SK-N-SH (cell line): ENCODE measurements at regions not wholly inside any gene's neighbourhood (a gene's known extent, or its start where the extent isn't known, plus 50 kb on each side); places are given as distances from the start of the nearest gene placed in this dataset.

Experiments
- CTCF ChIA-PET: fragments of 300-600, 350-600 bp; formaldehyde crosslinking; extraction: SDS; loops from one replicate; lab custom pipeline; 2021; lab: Yijun Ruan, JAX
- POLR2A ChIA-PET: fragments of 350-600 bp; sonication (Branson Sonifier 250); formaldehyde crosslinking; extraction: SDS; loops from one replicate; lab custom pipeline; 2020; ENCODE audit warnings: antibody characterized with exemption, inconsistent platforms; lab: Yijun Ruan, JAX
- DNase-seq: peaks from one replicate; pipeline ENCODE4 v3.0.0; 2012
- H2AFZ ChIP-seq: fragments of 200-600 bp; sonication (generic); 2 replicates; pipeline ENCODE4 v1.8.1; 2016; ENCODE audit warnings: antibody characterized with exemption, mild to moderate bottlenecking, low read depth
- H3F3A ChIP-seq: fragments of 200-600 bp; sonication (generic); replicated peaks from 2 replicates; pipeline ENCODE3; 2016; ENCODE audit warnings: antibody characterized with exemption, mild to moderate bottlenecking; ENCODE audit not compliant: insufficient read depth
- H3K27ac ChIP-seq, 2 experiments: fragments of 200-500 bp in 1 of 2; fragments of 200-600 bp in 1 of 2; sonication (Bioruptor generic) in 1 of 2; sonication (generic), shearing (Covaris generic) in 1 of 2; 2 replicates each; pipeline versions ENCODE4 v1.5.1 to v1.6.1; 2014 to 2016; ENCODE audit warnings: low read depth in 2 of 2, inconsistent platforms in 1 of 2, low read length in 1 of 2, mild to moderate bottlenecking in 1 of 2, mixed read lengths in 1 of 2
- H3K27me3 ChIP-seq: fragments of 200-600 bp; sonication (generic), shearing (Covaris generic); 2 replicates; pipeline ENCODE4 v1.6.1; 2016; ENCODE audit warnings: mixed run types; ENCODE audit not compliant: insufficient read depth
- H3K36me3 ChIP-seq, 2 experiments: fragments of 200-500 bp in 1 of 2; fragments of 200-600 bp in 1 of 2; sonication (Bioruptor generic) in 1 of 2; sonication (generic) in 1 of 2; replicated peaks in 1 of 2; 2 replicates each; pipeline versions ENCODE3 to v1.5.1; 2014 to 2016; ENCODE audit warnings: low read length in 1 of 2, mild to moderate bottlenecking in 1 of 2; ENCODE audit not compliant: insufficient read depth in 2 of 2, control insufficient read depth in 1 of 2
- H3K4me1 ChIP-seq, 2 experiments: fragments of 200-500 bp in 1 of 2; fragments of 200-600 bp in 1 of 2; sonication (Bioruptor generic) in 1 of 2; sonication (generic), shearing (Covaris generic) in 1 of 2; 2 replicates each; pipeline versions ENCODE4 v1.5.1 to v1.6.1; 2014 to 2016; ENCODE audit warnings: low read depth in 1 of 2, low read length in 1 of 2, mixed run types in 1 of 2; ENCODE audit not compliant: insufficient read depth in 2 of 2, control insufficient read depth in 1 of 2
- H3K4me2 ChIP-seq: fragments of 200-600 bp; sonication (generic), shearing (Covaris generic); 2 replicates; pipeline ENCODE4 v1.6.1; 2017; ENCODE audit warnings: mixed run types
- H3K4me3 ChIP-seq, 2 experiments: fragments of 200-500 bp in 1 of 2; fragments of 200-600 bp in 1 of 2; sonication (Bioruptor generic) in 1 of 2; sonication (generic), shearing (Covaris generic) in 1 of 2; 2 replicates each; pipeline versions ENCODE4 v1.5.1 to v1.8.1; 2014 to 2016; ENCODE audit warnings: low read depth in 2 of 2, inconsistent platforms in 1 of 2, low read length in 1 of 2, mild to moderate bottlenecking in 1 of 2, mixed read lengths in 1 of 2, moderate library complexity in 1 of 2
- H3K79me2 ChIP-seq: fragments of 200-600 bp; sonication (generic); 2 replicates; pipeline ENCODE4 v1.8.1; 2017; ENCODE audit warnings: mild to moderate bottlenecking; ENCODE audit not compliant: insufficient read depth
- H3K9ac ChIP-seq: fragments of 200-600 bp; sonication (generic); 2 replicates; pipeline ENCODE4 v1.6.1; 2017; ENCODE audit warnings: mixed run types
- H3K9me2 ChIP-seq: fragments of 200-600 bp; sonication (generic); 2 replicates; pipeline ENCODE4 v1.6.1; 2017; ENCODE audit warnings: mixed run types
- H3K9me3 ChIP-seq: fragments of 200-600 bp; sonication (generic); 2 replicates; pipeline ENCODE4 v1.6.1; 2017; ENCODE audit warnings: mixed run types, mild to moderate bottlenecking, moderate library complexity
- H4K20me1 ChIP-seq: fragments of 200-600 bp; sonication (generic); 2 replicates; pipeline ENCODE4 v1.6.1; 2017; ENCODE audit warnings: mild to moderate bottlenecking, mixed run types; ENCODE audit not compliant: insufficient read depth
- CHD2 ChIP-seq: fragments of 150-350 bp; IDR thresholded peaks from 2 replicates; pipeline ENCODE4 v1.6.1; 2018; ENCODE audit warnings: low read length; ENCODE audit not compliant: partially characterized antibody
- ELF1 ChIP-seq: IDR thresholded peaks from 2 replicates; pipeline ENCODE4 v1.4.0; 2012
- EZH2phosphoT487 ChIP-seq: fragments of 200-600 bp; sonication (generic); IDR thresholded peaks from 2 replicates; pipeline ENCODE4 v1.6.1; 2017; ENCODE audit warnings: low read depth, mixed run types, mild to moderate bottlenecking, antibody characterized with exemption, moderate library complexity, borderline replicate concordance
- FOXM1 ChIP-seq: IDR thresholded peaks from 2 replicates; pipeline ENCODE4 v1.4.0; 2012; ENCODE audit warnings: low read depth, mild to moderate bottlenecking
- GATA2 ChIP-seq: sonication (generic); formaldehyde crosslinking; IDR thresholded peaks from 2 replicates; pipeline ENCODE4 v1.5.0; 2020; ENCODE audit warnings: mild to moderate bottlenecking, missing genetic modification reagents
- IRF3 ChIP-seq: fragments of 150-350 bp; IDR thresholded peaks from 2 replicates; pipeline ENCODE4 v1.6.1; 2016; ENCODE audit warnings: mild to moderate bottlenecking, low read depth, low read length
- MEF2A ChIP-seq: IDR thresholded peaks from 2 replicates; pipeline ENCODE4 v1.4.0; 2012; ENCODE audit warnings: low read depth, borderline replicate concordance
- MXI1 ChIP-seq: IDR thresholded peaks from 2 replicates; pipeline ENCODE4 v1.6.1; 2012; ENCODE audit warnings: mild to moderate bottlenecking, low read depth, low read length, improper control_type of control experiment
- NFIC ChIP-seq: IDR thresholded peaks from 2 replicates; pipeline ENCODE4 v1.4.0; 2012; ENCODE audit warnings: borderline replicate concordance
- NRF1 ChIP-seq: IDR thresholded peaks from 2 replicates; pipeline ENCODE4 v1.6.1; 2012; ENCODE audit warnings: low read depth, mild to moderate bottlenecking, low read length
- RAD21 ChIP-seq: IDR thresholded peaks from 2 replicates; pipeline ENCODE4 v1.6.1; 2012; ENCODE audit warnings: mild to moderate bottlenecking, low read length
- RFX5 ChIP-seq: IDR thresholded peaks from 2 replicates; pipeline ENCODE4 v1.6.1; 2012; ENCODE audit warnings: mild to moderate bottlenecking, improper control_type of control experiment, low read length
- RXRA ChIP-seq: IDR thresholded peaks from 2 replicates; pipeline ENCODE4 v1.4.0; 2012; ENCODE audit warnings: low read depth, mild to moderate bottlenecking, borderline replicate concordance
- SMC3 ChIP-seq: IDR thresholded peaks from 2 replicates; pipeline ENCODE4 v1.6.1; 2012; ENCODE audit warnings: low read depth, low read length, improper control_type of control experiment
- TAF1 ChIP-seq: IDR thresholded peaks from 2 replicates; pipeline ENCODE4 v1.6.1; 2012; ENCODE audit warnings: low read depth, mild to moderate bottlenecking, low read length, moderate library complexity, borderline replicate concordance
- TCF12 ChIP-seq: IDR thresholded peaks from 2 replicates; pipeline ENCODE4 v1.4.0; 2012
- YY1 ChIP-seq: IDR thresholded peaks from 2 replicates; pipeline ENCODE4 v1.4.0; 2012; ENCODE audit warnings: low read depth, mild to moderate bottlenecking
- WGBS: methylation state at CpG from one replicate; pipeline ENCODE4 v1.1.6; 2017; ENCODE audit warnings: low lambda C conversion rate; 5-methylcytosine and 5-hydroxymethylcytosine counted together
- TF ChIP-seq, protein P1 (sequence below): IDR thresholded peaks from 2 replicates; pipeline ENCODE4 v1.4.0; 2012; ENCODE audit warnings: low read depth, borderline replicate concordance
- TF ChIP-seq, protein P2 (sequence below): IDR thresholded peaks from 2 replicates; pipeline ENCODE4 v1.4.0; 2012; ENCODE audit warnings: low read depth
- TF ChIP-seq, protein P3 (sequence below): IDR thresholded peaks from 2 replicates; pipeline ENCODE4; 2012
- TF ChIP-seq, protein P4 (sequence below): fragments of 200-600 bp; sonication (generic); IDR thresholded peaks from 2 replicates; pipeline ENCODE4 v1.6.1; 2017; ENCODE audit warnings: antibody characterized with exemption, mild to moderate bottlenecking, moderate library complexity

- Histone ChIP-seq H2AFZ (no peak overlapping the region), H3K36me3 (no peaks in the 10 kb centered on the region), H3K4me3 (no peak overlapping the region), H3K9me3 (no peaks in the 10 kb centered on the region), H3K79me2 (no peaks in the 10 kb centered on the region), H3K4me1 (no peaks in the 10 kb centered on the region), H3K27ac (no peak overlapping the region), H3K4me2 (no peak overlapping the region), H3K9ac (no peak overlapping the region), H4K20me1 (no peaks in the 10 kb centered on the region), H3F3A (no peaks in the 10 kb centered on the region), H3K27me3 (no peaks in the 10 kb centered on the region), H3K9me2 (no peaks in the 10 kb centered on the region)
- TF ChIP-seq RFX5 (no peak), RAD21 (no peak), RXRA (no peak), ELF1 (no peak), YY1 (no peak), EZH2phosphoT487 (no peak), TCF12 (no peak), FOXM1 (no peak), NRF1 (no peak), MEF2A (no peak)
- TF ChIP-seq, protein P1, sequence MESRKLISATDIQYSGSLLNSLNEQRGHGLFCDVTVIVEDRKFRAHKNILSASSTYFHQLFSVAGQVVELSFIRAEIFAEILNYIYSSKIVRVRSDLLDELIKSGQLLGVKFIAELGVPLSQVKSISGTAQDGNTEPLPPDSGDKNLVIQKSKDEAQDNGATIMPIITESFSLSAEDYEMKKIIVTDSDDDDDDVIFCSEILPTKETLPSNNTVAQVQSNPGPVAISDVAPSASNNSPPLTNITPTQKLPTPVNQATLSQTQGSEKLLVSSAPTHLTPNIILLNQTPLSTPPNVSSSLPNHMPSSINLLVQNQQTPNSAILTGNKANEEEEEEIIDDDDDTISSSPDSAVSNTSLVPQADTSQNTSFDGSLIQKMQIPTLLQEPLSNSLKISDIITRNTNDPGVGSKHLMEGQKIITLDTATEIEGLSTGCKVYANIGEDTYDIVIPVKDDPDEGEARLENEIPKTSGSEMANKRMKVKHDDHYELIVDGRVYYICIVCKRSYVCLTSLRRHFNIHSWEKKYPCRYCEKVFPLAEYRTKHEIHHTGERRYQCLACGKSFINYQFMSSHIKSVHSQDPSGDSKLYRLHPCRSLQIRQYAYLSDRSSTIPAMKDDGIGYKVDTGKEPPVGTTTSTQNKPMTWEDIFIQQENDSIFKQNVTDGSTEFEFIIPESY = no peak
- TF ChIP-seq, protein P2, sequence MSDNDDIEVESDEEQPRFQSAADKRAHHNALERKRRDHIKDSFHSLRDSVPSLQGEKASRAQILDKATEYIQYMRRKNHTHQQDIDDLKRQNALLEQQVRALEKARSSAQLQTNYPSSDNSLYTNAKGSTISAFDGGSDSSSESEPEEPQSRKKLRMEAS = no peak
- TF ChIP-seq, protein P3, sequence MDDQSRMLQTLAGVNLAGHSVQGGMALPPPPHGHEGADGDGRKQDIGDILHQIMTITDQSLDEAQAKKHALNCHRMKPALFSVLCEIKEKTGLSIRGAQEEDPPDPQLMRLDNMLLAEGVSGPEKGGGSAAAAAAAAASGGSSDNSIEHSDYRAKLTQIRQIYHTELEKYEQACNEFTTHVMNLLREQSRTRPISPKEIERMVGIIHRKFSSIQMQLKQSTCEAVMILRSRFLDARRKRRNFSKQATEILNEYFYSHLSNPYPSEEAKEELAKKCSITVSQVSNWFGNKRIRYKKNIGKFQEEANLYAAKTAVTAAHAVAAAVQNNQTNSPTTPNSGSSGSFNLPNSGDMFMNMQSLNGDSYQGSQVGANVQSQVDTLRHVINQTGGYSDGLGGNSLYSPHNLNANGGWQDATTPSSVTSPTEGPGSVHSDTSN = no peak
- ChIA-PET CTCF (interaction anchor here (0.7 to 0.8 kb wide), 2 partner anchors 279 to 524 kb away, joined by 3 read pairs; no protein-coding TSS in a partner anchor), POLR2A (no interaction called here)
- WGBS = 15% methylated on average over 2 of the region's 2 CpGs
- no peak for DNase-seq
Observed at GRCh38 chr3:34323517-34323916, 525.1 kb downstream of the PDCD6IP start.

- Histone ChIP-seq H3K9ac (no peak overlapping the region), H3K36me3 (no peaks in the 10 kb centered on the region), H2AFZ (no peak overlapping the region), H3K27me3 (no peaks in the 10 kb centered on the region), H3K4me1 (no peaks in the 10 kb centered on the region), H3K9me2 (peaks cover 2% of the 10 kb centered on the region; the same call in 1 of the 2 replicates), H3K27ac (no peak overlapping the region), H3F3A (no peaks in the 10 kb centered on the region), H3K4me3 (no peak overlapping the region), H4K20me1 (no peaks in the 10 kb centered on the region), H3K9me3 (no peaks in the 10 kb centered on the region), H3K4me2 (no peak overlapping the region), H3K79me2 (no peaks in the 10 kb centered on the region)
- ChIA-PET CTCF (interaction anchor here (0.9 kb wide), 1 partner anchor 9 kb away, joined by 6 read pairs; no protein-coding TSS in a partner anchor), POLR2A (no interaction called here)
- WGBS = 49% methylated on average over 4 of the region's 4 CpGs
- DNase-seq = no peak
- TF ChIP-seq, protein P1 = no peak
- TF ChIP-seq SMC3 (no peak), NFIC (no peak), GATA2 (CRISPR knock-in tag) (no peak), EZH2phosphoT487 (no peak), MEF2A (no peak), TCF12 (no peak), FOXM1 (no peak), IRF3 (no peak), TAF1 (no peak), YY1 (no peak), RFX5 (no peak), MXI1 (no peak), CHD2 (no peak)
- TF ChIP-seq, protein P4, sequence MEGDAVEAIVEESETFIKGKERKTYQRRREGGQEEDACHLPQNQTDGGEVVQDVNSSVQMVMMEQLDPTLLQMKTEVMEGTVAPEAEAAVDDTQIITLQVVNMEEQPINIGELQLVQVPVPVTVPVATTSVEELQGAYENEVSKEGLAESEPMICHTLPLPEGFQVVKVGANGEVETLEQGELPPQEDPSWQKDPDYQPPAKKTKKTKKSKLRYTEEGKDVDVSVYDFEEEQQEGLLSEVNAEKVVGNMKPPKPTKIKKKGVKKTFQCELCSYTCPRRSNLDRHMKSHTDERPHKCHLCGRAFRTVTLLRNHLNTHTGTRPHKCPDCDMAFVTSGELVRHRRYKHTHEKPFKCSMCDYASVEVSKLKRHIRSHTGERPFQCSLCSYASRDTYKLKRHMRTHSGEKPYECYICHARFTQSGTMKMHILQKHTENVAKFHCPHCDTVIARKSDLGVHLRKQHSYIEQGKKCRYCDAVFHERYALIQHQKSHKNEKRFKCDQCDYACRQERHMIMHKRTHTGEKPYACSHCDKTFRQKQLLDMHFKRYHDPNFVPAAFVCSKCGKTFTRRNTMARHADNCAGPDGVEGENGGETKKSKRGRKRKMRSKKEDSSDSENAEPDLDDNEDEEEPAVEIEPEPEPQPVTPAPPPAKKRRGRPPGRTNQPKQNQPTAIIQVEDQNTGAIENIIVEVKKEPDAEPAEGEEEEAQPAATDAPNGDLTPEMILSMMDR = no peak
Observed at GRCh38 chr3:34346656-34347055, 548.2 kb downstream of the PDCD6IP start.
